Spleen (tissue), 7 donors: ENCODE measurements at regions not wholly inside any gene's neighbourhood (a gene's known extent, or its start where the extent isn't known, plus 50 kb on each side); places are given as distances from the start of the nearest gene placed in this dataset.

Experiments used
- POLR2AphosphoS5 ChIP-seq, 3 donors: sonication (generic); formaldehyde crosslinking; IDR thresholded peaks; one replicate each; pipeline ENCODE4 v1.5.1; 2017; ENCODE audit warnings: antibody characterized with exemption in 3 of 3
- TF ChIP-seq, protein P1 (sequence below), 11 experiments: fragments of 200-600 bp in 7 of 11; fragments of 450-650 bp in 4 of 11; sonication (generic) in 4 of 11; IDR thresholded peaks in 8 of 11; conservative IDR thresholded peaks in 3 of 11; 1 replicate in 7 of 11; 2 replicates in 4 of 11; pipeline versions ENCODE4 v1.4.0 to v1.8.0; 2016 to 2021; ENCODE audit warnings: antibody characterized with exemption in 11 of 11, inconsistent platforms in 4 of 11, mild to moderate bottlenecking in 1 of 11
- donor health status: DM: no; HTN: no; CAD: no; lungs with moderate emphysema.
- donor health status: DM: no; HTN: no; CAD: no.
- donor health status: DM: no; HTN: no; CAD: no.

GRCh38 chr2:230614913-230615332 lies 97.7 kb upstream of the CAB39 start:
- TF ChIP-seq, protein P1, sequence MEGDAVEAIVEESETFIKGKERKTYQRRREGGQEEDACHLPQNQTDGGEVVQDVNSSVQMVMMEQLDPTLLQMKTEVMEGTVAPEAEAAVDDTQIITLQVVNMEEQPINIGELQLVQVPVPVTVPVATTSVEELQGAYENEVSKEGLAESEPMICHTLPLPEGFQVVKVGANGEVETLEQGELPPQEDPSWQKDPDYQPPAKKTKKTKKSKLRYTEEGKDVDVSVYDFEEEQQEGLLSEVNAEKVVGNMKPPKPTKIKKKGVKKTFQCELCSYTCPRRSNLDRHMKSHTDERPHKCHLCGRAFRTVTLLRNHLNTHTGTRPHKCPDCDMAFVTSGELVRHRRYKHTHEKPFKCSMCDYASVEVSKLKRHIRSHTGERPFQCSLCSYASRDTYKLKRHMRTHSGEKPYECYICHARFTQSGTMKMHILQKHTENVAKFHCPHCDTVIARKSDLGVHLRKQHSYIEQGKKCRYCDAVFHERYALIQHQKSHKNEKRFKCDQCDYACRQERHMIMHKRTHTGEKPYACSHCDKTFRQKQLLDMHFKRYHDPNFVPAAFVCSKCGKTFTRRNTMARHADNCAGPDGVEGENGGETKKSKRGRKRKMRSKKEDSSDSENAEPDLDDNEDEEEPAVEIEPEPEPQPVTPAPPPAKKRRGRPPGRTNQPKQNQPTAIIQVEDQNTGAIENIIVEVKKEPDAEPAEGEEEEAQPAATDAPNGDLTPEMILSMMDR (IDR thresholded peaks at IDR 0.05 in 8 of 11, conservative IDR thresholded peaks at IDR 0.05 in 3 of 11): no peak
- peak in 2 of 3 donors; percentile 75 to 77 for TF ChIP-seq POLR2AphosphoS5 (IDR thresholded peaks at IDR 0.05)
